ENCODE measurements at regions not wholly inside any gene's neighbourhood (a gene's known extent, or its start where the extent isn't known, plus 50 kb on each side); places are given as distances from the start of the nearest gene placed in this dataset.
"Not testable (repeated sequence)": the region's sequence is repeated elsewhere in the genome, so short reads cannot be mapped to it uniquely, and the experiment has no call there.

GRCh38 chr2:84131278-84131830, 327.7 kb downstream of the SUCLG1 start:
- TF ChIP-seq, protein P1, sequence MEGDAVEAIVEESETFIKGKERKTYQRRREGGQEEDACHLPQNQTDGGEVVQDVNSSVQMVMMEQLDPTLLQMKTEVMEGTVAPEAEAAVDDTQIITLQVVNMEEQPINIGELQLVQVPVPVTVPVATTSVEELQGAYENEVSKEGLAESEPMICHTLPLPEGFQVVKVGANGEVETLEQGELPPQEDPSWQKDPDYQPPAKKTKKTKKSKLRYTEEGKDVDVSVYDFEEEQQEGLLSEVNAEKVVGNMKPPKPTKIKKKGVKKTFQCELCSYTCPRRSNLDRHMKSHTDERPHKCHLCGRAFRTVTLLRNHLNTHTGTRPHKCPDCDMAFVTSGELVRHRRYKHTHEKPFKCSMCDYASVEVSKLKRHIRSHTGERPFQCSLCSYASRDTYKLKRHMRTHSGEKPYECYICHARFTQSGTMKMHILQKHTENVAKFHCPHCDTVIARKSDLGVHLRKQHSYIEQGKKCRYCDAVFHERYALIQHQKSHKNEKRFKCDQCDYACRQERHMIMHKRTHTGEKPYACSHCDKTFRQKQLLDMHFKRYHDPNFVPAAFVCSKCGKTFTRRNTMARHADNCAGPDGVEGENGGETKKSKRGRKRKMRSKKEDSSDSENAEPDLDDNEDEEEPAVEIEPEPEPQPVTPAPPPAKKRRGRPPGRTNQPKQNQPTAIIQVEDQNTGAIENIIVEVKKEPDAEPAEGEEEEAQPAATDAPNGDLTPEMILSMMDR (IDR thresholded peaks at IDR 0.05; ENCODE audit: low read depth, low read length), result no peak
- in situ Hi-C loops (cut with HindIII; ENCODE audit: low sequenced_read_pairs), result no loop called here
- no peak overlapping the region for H3K4me3 ChIP-seq (ENCODE audit: low read depth, low read length)
- no peak for DNase-seq (ENCODE audit: low read depth, low spot score)

- no peak overlapping the region for H3K4me3 ChIP-seq (ENCODE audit: low read depth, low read length)
- TF ChIP-seq, protein P1 (IDR thresholded peaks at IDR 0.05; ENCODE audit: low read depth, low read length), result no peak
- in situ Hi-C loops (cut with HindIII; ENCODE audit: low sequenced_read_pairs), result no loop called here
- DNase-seq (ENCODE audit: low read depth, low spot score), result no peak
Measured at GRCh38 chr2:84129018-84129417, 330.1 kb downstream of the SUCLG1 start.

DNA sequence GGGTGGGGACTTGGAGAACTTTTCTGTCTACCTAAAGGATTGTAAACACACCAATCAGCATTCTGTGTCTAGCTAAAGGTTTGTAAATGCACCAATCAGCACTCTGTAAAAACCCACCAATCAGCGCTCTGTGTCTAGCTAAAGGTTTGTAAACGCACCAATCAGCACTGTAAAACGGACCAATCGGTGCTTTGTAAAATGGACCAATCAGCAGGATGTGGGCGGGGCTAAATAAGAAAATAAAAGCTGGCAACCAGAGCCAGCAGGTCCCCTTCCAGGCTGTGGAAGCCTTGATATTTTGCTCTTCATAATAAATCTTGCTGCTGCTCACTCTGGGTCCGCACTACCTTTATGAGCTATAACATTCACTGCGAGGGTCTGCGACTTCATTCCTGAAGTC, 331.3 kb downstream of the SUCLG1 start:
- H3K4me3 ChIP-seq (ENCODE audit: low read depth, low read length); DNase-seq (ENCODE audit: low read depth, low spot score); in situ Hi-C loops (cut with HindIII; ENCODE audit: low sequenced_read_pairs): not testable (repeated sequence)

- no peak for DNase-seq (ENCODE audit: low read depth, low spot score)
- TF ChIP-seq, protein P1 (IDR thresholded peaks at IDR 0.05; ENCODE audit: low read depth, low read length), result no peak
- in situ Hi-C loops (cut with HindIII; ENCODE audit: low sequenced_read_pairs), result no loop called here
- no peak overlapping the region for H3K4me3 ChIP-seq (ENCODE audit: low read depth, low read length)
Measured at GRCh38 chr2:84126530-84126929, 332.6 kb downstream of the SUCLG1 start.

DNA sequence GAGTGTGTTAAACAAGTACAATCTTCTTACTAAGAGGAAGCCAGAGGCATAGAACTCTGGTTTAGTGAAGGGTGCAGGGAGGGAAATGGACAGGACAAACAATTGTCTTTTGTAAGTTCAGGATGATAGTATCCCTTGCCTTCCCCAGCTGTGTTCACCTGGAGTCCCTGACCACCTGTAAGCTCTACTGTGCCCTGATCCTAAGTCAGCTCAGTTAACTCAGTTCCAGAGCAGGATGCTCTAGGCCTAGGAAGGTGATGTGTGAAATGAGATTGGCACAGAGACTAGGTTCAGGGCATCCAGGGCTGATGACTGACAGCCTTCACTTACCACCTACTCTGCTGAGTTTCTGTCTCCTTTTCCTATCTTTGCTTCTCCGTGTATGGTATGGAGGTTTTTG, 333.0 kb downstream of the SUCLG1 start:
- no peak overlapping the region for H3K4me3 ChIP-seq (ENCODE audit: low read depth, low read length)
- in situ Hi-C loops (cut with HindIII; ENCODE audit: low sequenced_read_pairs), result no loop called here
- TF ChIP-seq, protein P1 (IDR thresholded peaks at IDR 0.05; ENCODE audit: low read depth, low read length), result no peak
- DNase-seq (ENCODE audit: low read depth, low spot score), result no peak

- H3K4me3 ChIP-seq (ENCODE audit: low read depth, low read length), result no peak overlapping the region
- DNase-seq (ENCODE audit: low read depth, low spot score), result no peak
- in situ Hi-C loops (cut with HindIII; ENCODE audit: low sequenced_read_pairs), result no loop called here
- TF ChIP-seq, protein P1 (IDR thresholded peaks at IDR 0.05; ENCODE audit: low read depth, low read length), result no peak
Measured at GRCh38 chr2:84116143-84116542, 342.9 kb downstream of the SUCLG1 start.

DNA sequence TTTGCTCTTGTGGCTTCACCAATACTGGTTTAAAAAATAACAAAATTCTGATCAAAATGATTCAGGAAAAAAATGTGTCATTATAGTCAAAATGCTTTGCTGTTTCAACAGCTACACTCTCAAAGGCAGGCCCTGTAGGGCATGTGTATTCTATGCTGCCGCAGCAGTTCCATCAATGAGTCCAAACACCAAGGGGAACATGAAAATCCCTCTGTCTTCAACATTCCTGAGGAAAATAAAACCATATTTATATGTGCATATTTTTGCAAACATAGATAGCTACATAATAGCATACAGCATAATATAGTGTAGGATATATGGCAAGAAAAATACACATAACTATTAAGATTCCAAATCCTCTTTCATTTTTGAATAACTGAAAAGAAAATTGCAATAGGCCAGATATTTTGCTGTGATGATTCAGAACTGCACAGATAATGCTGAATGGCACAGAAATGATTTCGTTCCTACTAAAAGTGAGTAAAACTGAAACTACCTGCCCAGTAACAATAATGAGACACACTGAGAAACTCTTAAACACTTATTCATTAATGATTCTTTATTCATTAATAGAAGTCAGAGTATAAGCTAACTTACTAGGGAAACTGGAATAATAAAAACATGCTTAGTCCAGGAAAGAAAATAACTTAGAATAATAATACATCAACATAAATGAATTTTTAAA, 343.8 kb downstream of the SUCLG1 start:
- no peak overlapping the region for H3K4me3 ChIP-seq (ENCODE audit: low read depth, low read length)
- in situ Hi-C loops (cut with HindIII; ENCODE audit: low sequenced_read_pairs), result no loop called here
- TF ChIP-seq, protein P1 (IDR thresholded peaks at IDR 0.05; ENCODE audit: low read depth, low read length), result no peak
- no peak for DNase-seq (ENCODE audit: low read depth, low spot score)

DNA sequence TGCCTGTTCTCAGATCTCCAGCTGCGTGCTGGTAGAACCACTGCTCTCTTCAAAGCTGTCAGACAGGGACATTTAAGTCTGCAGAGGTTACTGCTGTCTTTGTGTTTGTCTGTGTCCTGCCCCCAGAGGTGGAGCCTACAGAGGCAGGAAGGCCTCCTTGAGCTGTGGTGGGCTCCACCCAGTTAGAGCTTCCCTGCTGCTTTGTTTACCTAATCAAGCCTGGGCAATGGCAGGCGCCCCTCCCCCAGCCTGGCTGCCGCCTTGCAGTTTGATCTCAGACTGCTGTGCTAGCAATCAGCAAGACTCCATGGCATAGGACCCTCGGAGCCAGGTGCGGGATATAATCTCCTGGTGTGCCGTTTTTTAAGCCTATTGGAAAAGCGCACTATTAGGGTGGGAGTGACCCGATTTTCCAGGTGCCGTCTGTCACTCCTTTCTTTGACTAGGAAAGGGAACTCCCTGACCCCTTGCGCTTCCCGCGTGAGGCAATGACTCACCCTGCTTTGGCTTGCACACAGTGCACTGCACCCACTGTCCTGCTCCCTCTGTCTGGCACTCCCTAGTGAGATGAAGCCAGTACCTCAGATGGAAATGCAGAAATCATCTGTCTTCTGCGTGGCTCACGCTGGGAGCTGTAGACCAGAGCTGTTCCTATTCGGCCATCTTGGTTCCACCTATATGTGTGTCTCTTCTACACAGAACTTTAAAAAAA, 355.1 kb downstream of the SUCLG1 start:
- DNase-seq (ENCODE audit: low read depth, low spot score); in situ Hi-C loops (cut with HindIII; ENCODE audit: low sequenced_read_pairs); H3K4me3 ChIP-seq (ENCODE audit: low read depth, low read length): not testable (repeated sequence)

All from astrocyte of the spinal cord (primary cell).